SK-N-MC (cell line): ENCODE measurements at regions not wholly inside any gene's neighbourhood (a gene's known extent, or its start where the extent isn't known, plus 50 kb on each side); places are given as distances from the start of the nearest gene placed in this dataset.

ENCODE experiments used
- EZH2 ChIP-seq: fragments of 200-600 bp; sonication (generic); IDR thresholded peaks from one replicate; pipeline ENCODE4 v1.6.1; 2017; ENCODE audit warnings: antibody characterized with exemption
- POLR2AphosphoS5 ChIP-seq: IDR thresholded peaks from 2 replicates; pipeline ENCODE4 v1.6.1; 2012; ENCODE audit warnings: mild to moderate bottlenecking, low read depth, low read length, borderline replicate concordance

- TF ChIP-seq POLR2AphosphoS5 (no peak), EZH2 (no peak)
Measured at GRCh38 chr15:29455055-29455454, 185.4 kb upstream of the NSMCE3 start.
